AG09309 (cell line): ENCODE measurements at regions not wholly inside any gene's neighbourhood (a gene's known extent, or its start where the extent isn't known, plus 50 kb on each side); places are given as distances from the start of the nearest gene placed in this dataset.

ENCODE experiments used
- DNase-seq: peaks from one replicate; pipeline ENCODE4 v3.0.0-alpha.2; 2010; ENCODE audit warnings: low read depth
- H3K4me3 ChIP-seq: 2 replicates; pipeline ENCODE4 v1.5.1; 2011; ENCODE audit warnings: mild to moderate bottlenecking, low read depth, low read length, moderate library complexity; ENCODE audit not compliant: control insufficient read depth
- CTCF ChIP-seq: IDR thresholded peaks from 2 replicates; pipeline ENCODE4 v1.5.1; 2011; ENCODE audit warnings: mild to moderate bottlenecking, low read depth, low read length, inconsistent platforms; ENCODE audit not compliant: insufficient read depth, control insufficient read depth; ENCODE audit errors: missing control alignments

DNA sequence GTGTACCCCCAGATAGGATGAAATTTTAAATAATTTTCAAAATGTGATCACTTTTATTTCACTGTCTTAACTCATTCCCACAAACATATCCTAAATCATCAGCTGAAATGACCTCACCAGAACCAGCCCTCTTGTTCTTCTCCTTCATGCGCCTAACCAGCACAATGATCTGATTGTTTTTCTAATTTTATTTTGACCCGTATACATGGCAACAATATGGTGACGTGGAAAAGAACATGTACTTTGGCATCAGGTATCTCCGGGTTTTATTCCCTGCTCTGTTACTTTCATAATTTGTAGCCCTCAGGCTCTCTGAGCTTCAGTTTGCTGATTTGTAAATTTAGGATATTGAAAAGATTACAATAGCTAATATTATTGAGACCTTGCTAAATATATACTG, 562.4 kb upstream of the ZFP42 start:
- TF ChIP-seq CTCF, result no peak
- no peak overlapping the region for H3K4me3 ChIP-seq
- no peak for DNase-seq

DNA sequence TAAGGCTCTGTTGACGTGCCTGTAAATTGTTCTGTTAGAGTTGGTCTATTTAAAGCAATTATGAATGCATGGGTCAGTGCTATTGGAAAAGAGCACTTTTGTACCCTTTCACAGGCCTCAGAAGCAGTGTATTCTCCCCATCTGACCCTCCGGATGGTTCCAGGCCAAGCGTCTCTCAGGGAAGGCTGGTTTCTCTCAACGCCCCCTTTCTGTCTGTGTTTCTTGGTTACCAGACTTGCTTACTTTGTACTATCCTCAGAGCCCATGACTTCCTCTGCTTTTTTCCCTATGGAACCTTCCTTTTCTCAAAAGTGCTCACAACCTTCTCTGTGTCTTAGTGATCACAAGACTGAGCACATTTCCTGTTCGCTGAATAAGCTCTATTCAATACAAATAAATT, 559.3 kb upstream of the ZFP42 start:
- H3K4me3 ChIP-seq, result no peak overlapping the region
- no peak for DNase-seq
- no peak for TF ChIP-seq CTCF

- no peak for TF ChIP-seq CTCF
- DNase-seq, result no peak
- H3K4me3 ChIP-seq, result no peak overlapping the region
These were observed 551.5 kb upstream of the ZFP42 start for GRCh38 chr4:187444061-187444460.

DNA sequence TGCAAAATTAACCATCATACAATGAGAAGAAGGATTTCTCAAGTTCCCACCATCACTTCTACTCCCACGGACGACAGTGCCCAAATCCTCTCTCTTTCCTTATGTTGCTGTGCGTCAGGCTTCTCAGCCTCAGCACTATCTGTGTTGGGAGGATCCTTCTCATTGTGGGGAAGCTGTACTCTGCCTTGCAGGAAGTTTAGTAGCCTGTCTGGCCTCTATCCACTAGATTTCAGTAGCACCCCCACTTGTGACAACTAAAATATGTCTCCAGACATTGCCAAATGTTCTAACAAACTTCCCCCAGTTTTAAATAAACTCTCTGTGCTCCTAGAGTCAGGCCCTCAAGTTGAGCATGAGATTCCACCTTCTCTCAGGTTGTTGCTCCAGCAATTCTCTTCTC, 545.9 kb upstream of the ZFP42 start:
- no peak overlapping the region for H3K4me3 ChIP-seq
- no peak for DNase-seq
- no peak for TF ChIP-seq CTCF

- TF ChIP-seq CTCF, result no peak
- no peak for DNase-seq
- H3K4me3 ChIP-seq, result no peak overlapping the region
These were observed 543.8 kb upstream of the ZFP42 start for GRCh38 chr4:187451776-187452175.

- no peak for TF ChIP-seq CTCF
These were observed 535.6 kb upstream of the ZFP42 start for GRCh38 chr4:187460016-187460415.

DNA sequence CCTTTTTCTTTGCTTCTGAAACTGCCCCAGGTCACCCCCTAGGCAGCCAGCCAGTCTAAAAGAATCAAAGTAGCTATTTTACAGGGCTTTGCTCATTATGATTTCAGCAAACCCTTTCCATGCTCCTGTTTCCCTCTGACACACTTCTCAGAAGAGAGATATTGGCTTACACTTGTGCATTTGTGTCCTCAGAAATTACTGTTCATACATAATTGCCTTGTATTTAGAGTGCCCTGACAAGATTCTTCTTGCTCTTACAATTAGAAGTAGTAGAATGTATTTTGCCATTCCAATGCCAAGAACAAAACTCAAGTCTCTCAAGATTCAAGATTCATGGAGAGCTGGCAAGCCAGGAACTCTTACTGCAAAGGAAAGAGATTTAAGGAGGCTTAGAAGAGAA, 531.0 kb upstream of the ZFP42 start:
- no peak for DNase-seq
- TF ChIP-seq CTCF, result no peak
- H3K4me3 ChIP-seq, result no peak overlapping the region

More at GRCh38 chr4:187460016-187460415, 535.6 kb upstream of the ZFP42 start:
- DNase-seq, result no peak
- H3K4me3 ChIP-seq, result no peak overlapping the region
